B cell (primary cell): ENCODE measurements at regions not wholly inside any gene's neighbourhood (a gene's known extent, or its start where the extent isn't known, plus 50 kb on each side); places are given as distances from the start of the nearest gene placed in this dataset.

Experiments
- ATAC-seq: fragments of 200-7000 bp; cut with Tn5 transposase; one replicate; pipeline ENCODE4 v1.10.0; 2021; ENCODE audit warnings: low read depth, mild to moderate bottlenecking, moderate number of reproducible peaks, moderate library complexity
- CTCF ChIA-PET: fragments of 350-600 bp; sonication (Branson Sonifier 250); formaldehyde crosslinking; loops from one replicate; lab custom pipeline; 2021; ENCODE audit warnings: antibody characterized with exemption, inconsistent platforms; lab: Charles Lee
- POLR2A ChIA-PET: fragments of 350-600 bp; sonication (Branson Sonifier 250); formaldehyde crosslinking; loops from one replicate; lab custom pipeline; 2021; ENCODE audit warnings: antibody characterized with exemption; lab: Charles Lee
- DNase-seq: peaks from one replicate; pipeline ENCODE4 v3.0.0; 2013
- H2AFZ ChIP-seq: 2 replicates; pipeline ENCODE4 v1.6.1; 2012; ENCODE audit warnings: mild to moderate bottlenecking, low read depth, low read length; ENCODE audit not compliant: insufficient read depth, poor library complexity, severe bottlenecking
- H3K27ac ChIP-seq, 2 donors: 1 replicate in 1 of 2; 2 replicates in 1 of 2; pipeline ENCODE4 v1.5.1; 2012 to 2013; ENCODE audit warnings: low read length in 2 of 2, mild to moderate bottlenecking in 2 of 2, moderate library complexity in 1 of 2
- H3K27me3 ChIP-seq, 4 experiments: fragments of 200-600 bp in 1 of 4; sonication (generic) in 1 of 4; replicated peaks in 1 of 4; 1 replicate in 2 of 4; 2 replicates in 2 of 4; pipeline versions ENCODE4 v1.6.1 to v1.7.0; 2013 to 2016; ENCODE audit warnings: low read length in 3 of 4, mild to moderate bottlenecking in 2 of 4, mixed read lengths in 1 of 4, moderate library complexity in 1 of 4; ENCODE audit not compliant: insufficient read depth in 4 of 4, control insufficient read depth in 3 of 4; ENCODE audit errors: control extremely low read depth in 1 of 4
- H3K36me3 ChIP-seq, 2 experiments: replicated peaks in 1 of 2; 1 replicate in 1 of 2; 2 replicates in 1 of 2; pipeline versions ENCODE4 v1.6.1 to v1.7.1; 2013; ENCODE audit warnings: low read length in 1 of 2; ENCODE audit not compliant: insufficient read depth in 2 of 2, control insufficient read depth in 1 of 2; ENCODE audit errors: control extremely low read depth in 1 of 2, extremely low read depth in 1 of 2
- H3K4me1 ChIP-seq, 2 donors: fragments of 200-600 bp in 1 of 2; sonication (generic) in 1 of 2; 1 replicate in 1 of 2; 2 replicates in 1 of 2; pipeline versions ENCODE4 v1.5.1 to v1.6.1; 2013 to 2017; ENCODE audit warnings: low read length in 2 of 2; ENCODE audit not compliant: control insufficient read depth in 2 of 2, insufficient read depth in 2 of 2
- H3K4me2 ChIP-seq: replicated peaks from 2 replicates; pipeline ENCODE3; 2012; ENCODE audit warnings: mild to moderate bottlenecking, low read depth, low read length; ENCODE audit not compliant: poor library complexity, severe bottlenecking
- H3K4me3 ChIP-seq, 5 experiments: fragments of 200-600 bp in 1 of 5; sonication (generic) in 1 of 5; 1 replicate in 3 of 5; 2 replicates in 2 of 5; pipeline versions ENCODE4 v1.5.1 to v1.7.0; 2011 to 2016; ENCODE audit warnings: low read length in 4 of 5, mild to moderate bottlenecking in 4 of 5, low read depth in 2 of 5, control low read depth in 1 of 5, moderate library complexity in 1 of 5; ENCODE audit not compliant: insufficient read depth in 1 of 5; ENCODE audit errors: control extremely low read depth in 1 of 5, extremely low read depth in 1 of 5
- H3K79me2 ChIP-seq: fragments of 200-600 bp; sonication (generic); one replicate; pipeline ENCODE4 v1.6.0; 2016; ENCODE audit warnings: low read length; ENCODE audit not compliant: control insufficient read depth, insufficient read depth
- H3K9ac ChIP-seq: fragments of 200-600 bp; sonication (generic); 2 replicates; pipeline ENCODE4 v1.6.1; 2017; ENCODE audit warnings: mild to moderate bottlenecking, low read length, moderate library complexity
- H3K9me3 ChIP-seq, 3 donors: one replicate each; pipeline versions ENCODE4 v1.6.1 to v1.7.1; 2013; ENCODE audit warnings: low read length in 2 of 3; ENCODE audit not compliant: control insufficient read depth in 2 of 3, insufficient read depth in 1 of 3; ENCODE audit errors: control extremely low read depth in 1 of 3
- H4K20me1 ChIP-seq: 2 replicates; pipeline ENCODE4 v1.6.0; 2012; ENCODE audit warnings: mild to moderate bottlenecking, low read length; ENCODE audit not compliant: insufficient read depth, control insufficient read depth, poor library complexity, severe bottlenecking
- H3K27ac Mint-ChIP-seq: one replicate; pipeline ENCODE4 v1.8.0; 2021; ENCODE audit warnings: mixed read lengths
- H3K27me3 Mint-ChIP-seq: one replicate; pipeline ENCODE4 v1.8.0; 2021; ENCODE audit warnings: mixed read lengths
- H3K4me1 Mint-ChIP-seq: one replicate; pipeline ENCODE4 v1.8.0; 2021; ENCODE audit warnings: mixed read lengths
- H3K4me3 Mint-ChIP-seq: one replicate; pipeline ENCODE4 v1.8.0; 2021; ENCODE audit warnings: mixed read lengths
- H3K9me3 Mint-ChIP-seq: one replicate; pipeline ENCODE4 v1.8.0; 2022; ENCODE audit warnings: mixed read lengths; ENCODE audit not compliant: insufficient read depth
- CTCF ChIP-seq: fragments of 200-600 bp; IDR thresholded peaks from one replicate; pipeline ENCODE4 v1.8.0; 2022; ENCODE audit warnings: antibody characterized with exemption, mild to moderate bottlenecking
- EZH2 ChIP-seq: IDR thresholded peaks from 2 replicates; pipeline ENCODE4 v1.6.1; 2012; ENCODE audit warnings: borderline replicate concordance, low read depth, mild to moderate bottlenecking, moderate library complexity, low read length; ENCODE audit not compliant: insufficient read depth, poor library complexity, severe bottlenecking
- WGBS: methylation state at CpG from one replicate; pipeline ENCODE4 v1.1.5; 2013; ENCODE audit warnings: missing lambda C conversion rate; ENCODE audit not compliant: insufficient coverage; 5-methylcytosine and 5-hydroxymethylcytosine counted together
- intact Hi-C: fragments of 100-400 bp; cut with micrococcal nuclease; formaldehyde crosslinking; loops from one replicate; pipeline ENCODE4 v1.10.0; 2022

- CTCF ChIA-PET = no interaction called here
Observed at GRCh38 chr11:80328774-80329173, 887.9 kb upstream of the TENM4 start.

GRCh38 chr11:80327956-80328614 lies 887.3 kb upstream of the TENM4 start:
- no peak overlapping the region for H3K4me2 ChIP-seq
- no peaks in the 10 kb centered on the region for H4K20me1 ChIP-seq
- no peak overlapping the region for H3K9ac ChIP-seq
- DNase-seq = no peak
- H3K9me3 Mint-ChIP-seq = peaks cover 5% of the 10 kb centered on the region
- no peaks in the 10 kb centered on the region for H3K4me1 Mint-ChIP-seq
- CTCF ChIA-PET = no interaction called here
- POLR2A ChIA-PET = no interaction called here
- no peaks in the 10 kb centered on the region for H3K79me2 ChIP-seq
- no peaks in the 10 kb centered on the region for H3K27me3 ChIP-seq
- H3K27ac ChIP-seq = no peak overlapping the region
- ATAC-seq = no peak
- 61% methylated on average over 2 of the region's 4 CpGs for WGBS
- H3K9me3 ChIP-seq = no peaks in the 10 kb centered on the region
- H3K27ac Mint-ChIP-seq = no peak overlapping the region
- H3K27me3 Mint-ChIP-seq = no peaks in the 10 kb centered on the region
- TF ChIP-seq EZH2 (no peak), CTCF (no peak)
- H3K4me3 ChIP-seq = no peak overlapping the region
- no peak overlapping the region for H3K4me3 Mint-ChIP-seq
- no peak overlapping the region for H2AFZ ChIP-seq
- intact Hi-C loops = no loop called here
- no peaks in the 10 kb centered on the region for H3K4me1 ChIP-seq
- H3K36me3 ChIP-seq = no peaks in the 10 kb centered on the region

More at GRCh38 chr11:80328774-80329173, 887.9 kb upstream of the TENM4 start:
- Histone ChIP-seq H2AFZ (no peak overlapping the region), H3K4me3 (no peak overlapping the region), H3K4me1 (no peaks in the 10 kb centered on the region), H3K27me3 (no peaks in the 10 kb centered on the region), H3K4me2 (no peak overlapping the region), H3K36me3 (no peaks in the 10 kb centered on the region), H3K9me3 (no peaks in the 10 kb centered on the region), H4K20me1 (no peaks in the 10 kb centered on the region), H3K27ac (no peak overlapping the region), H3K9ac (no peak overlapping the region), H3K79me2 (no peaks in the 10 kb centered on the region)
- Mint-ChIP-seq H3K9me3 (peaks cover 5% of the 10 kb centered on the region), H3K27me3 (no peaks in the 10 kb centered on the region), H3K4me3 (no peak overlapping the region), H3K4me1 (no peaks in the 10 kb centered on the region), H3K27ac (no peak overlapping the region)
- POLR2A ChIA-PET = no interaction called here
- TF ChIP-seq CTCF (no peak), EZH2 (no peak)
- ATAC-seq (no peak), DNase-seq (no peak)
- whole genome bisulfite sequencing = no CpG with 5 or more reads among the region's 1 CpG
- intact Hi-C loops = no loop called here
